NCI-H226 (cell line): ENCODE measurements at regions not wholly inside any gene's neighbourhood (a gene's known extent, or its start where the extent isn't known, plus 50 kb on each side); places are given as distances from the start of the nearest gene placed in this dataset.

Experiments
- DNase-seq: peaks from one replicate; pipeline ENCODE4 v3.0.0-alpha.2; 2015

DNA sequence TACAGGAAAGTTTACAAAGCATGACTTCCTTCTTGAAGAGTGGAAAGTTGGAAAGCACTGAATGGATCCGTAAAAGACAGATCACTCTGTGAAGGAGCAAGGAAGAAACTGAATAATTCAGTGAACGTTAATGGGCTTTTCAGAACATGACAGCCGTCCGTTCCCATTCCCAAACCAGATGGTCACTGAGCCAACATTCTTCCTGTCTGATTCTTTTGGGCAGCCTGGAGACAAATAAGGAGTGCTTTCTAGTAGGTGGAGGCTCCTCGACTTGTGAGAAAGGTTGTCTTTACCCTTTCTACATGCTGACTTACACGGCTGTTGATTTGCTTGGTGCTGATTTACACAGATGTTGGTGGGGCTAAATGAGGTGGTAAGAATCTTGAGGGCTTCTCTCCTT lies 51.0 kb upstream of the PAPPA start:
- DNase-seq: no peak
